ENCODE measurements at regions not wholly inside any gene's neighbourhood (a gene's known extent, or its start where the extent isn't known, plus 50 kb on each side); places are given as distances from the start of the nearest gene placed in this dataset.

DNA sequence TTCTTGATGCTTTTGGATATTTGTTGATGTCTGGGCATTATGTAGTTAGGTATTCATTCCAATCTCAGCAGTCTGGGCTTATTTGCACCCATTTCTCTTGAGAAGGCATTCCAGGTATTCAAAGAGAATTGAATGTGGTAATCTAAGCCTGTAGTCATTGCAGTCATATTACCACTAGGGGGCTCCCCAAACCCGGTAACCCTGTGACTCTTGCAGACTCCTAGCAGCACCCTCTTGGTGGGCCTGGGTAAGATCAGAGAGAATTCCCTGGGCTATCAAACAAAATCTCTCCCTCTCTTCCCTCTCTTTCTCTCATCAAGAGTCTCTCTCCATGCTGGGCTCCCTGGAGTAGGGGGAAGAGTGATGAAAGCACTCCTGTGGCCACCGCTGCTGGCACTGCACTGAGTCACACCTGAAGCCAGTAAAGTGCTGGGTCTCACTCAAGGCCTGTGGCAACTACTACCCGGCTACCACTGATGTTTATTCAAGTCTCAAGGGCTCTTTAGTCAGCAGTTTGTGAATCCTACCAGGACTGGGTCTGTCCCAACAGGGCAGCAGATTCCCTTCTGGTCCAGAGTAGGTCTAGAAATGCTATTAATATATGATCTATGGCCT lies 187.7 kb upstream of the NUDT10 start:
- TF ChIP-seq, protein P1, sequence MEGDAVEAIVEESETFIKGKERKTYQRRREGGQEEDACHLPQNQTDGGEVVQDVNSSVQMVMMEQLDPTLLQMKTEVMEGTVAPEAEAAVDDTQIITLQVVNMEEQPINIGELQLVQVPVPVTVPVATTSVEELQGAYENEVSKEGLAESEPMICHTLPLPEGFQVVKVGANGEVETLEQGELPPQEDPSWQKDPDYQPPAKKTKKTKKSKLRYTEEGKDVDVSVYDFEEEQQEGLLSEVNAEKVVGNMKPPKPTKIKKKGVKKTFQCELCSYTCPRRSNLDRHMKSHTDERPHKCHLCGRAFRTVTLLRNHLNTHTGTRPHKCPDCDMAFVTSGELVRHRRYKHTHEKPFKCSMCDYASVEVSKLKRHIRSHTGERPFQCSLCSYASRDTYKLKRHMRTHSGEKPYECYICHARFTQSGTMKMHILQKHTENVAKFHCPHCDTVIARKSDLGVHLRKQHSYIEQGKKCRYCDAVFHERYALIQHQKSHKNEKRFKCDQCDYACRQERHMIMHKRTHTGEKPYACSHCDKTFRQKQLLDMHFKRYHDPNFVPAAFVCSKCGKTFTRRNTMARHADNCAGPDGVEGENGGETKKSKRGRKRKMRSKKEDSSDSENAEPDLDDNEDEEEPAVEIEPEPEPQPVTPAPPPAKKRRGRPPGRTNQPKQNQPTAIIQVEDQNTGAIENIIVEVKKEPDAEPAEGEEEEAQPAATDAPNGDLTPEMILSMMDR (IDR thresholded peaks at IDR 0.05) = peak in 2 of 3 donors; percentile 22 to 25
- no peak for TF ChIP-seq POLR2A (IDR thresholded peaks at IDR 0.05)
- TF ChIP-seq POLR2AphosphoS5 (IDR thresholded peaks at IDR 0.05) = no peak

All from breast epithelium (tissue), 3 donors.